CD14-positive monocyte (primary cell): ENCODE measurements at regions not wholly inside any gene's neighbourhood (a gene's known extent, or its start where the extent isn't known, plus 50 kb on each side); places are given as distances from the start of the nearest gene placed in this dataset.

Experiments used
- DNase-seq, 3 donors: peaks; one replicate each; pipeline ENCODE4 v3.0.0-alpha.2; 2011 to 2022
- H2AFZ ChIP-seq: 2 replicates; pipeline ENCODE4 v1.6.0; 2012; ENCODE audit warnings: mild to moderate bottlenecking, low read depth, low read length, inconsistent platforms; ENCODE audit not compliant: insufficient read depth, poor library complexity, severe bottlenecking
- H3K27ac ChIP-seq, 2 donors: 1 replicate in 1 of 2; 2 replicates in 1 of 2; pipeline ENCODE4 v1.5.1; 2012 to 2013; ENCODE audit warnings: low read length in 2 of 2, control low read depth in 1 of 2, inconsistent platforms in 1 of 2, low read depth in 1 of 2, mild to moderate bottlenecking in 1 of 2
- H3K27me3 ChIP-seq, 2 donors: one replicate each; pipeline versions ENCODE4 v1.6.0 to v1.6.1; 2011 to 2013; ENCODE audit warnings: low read length in 2 of 2; ENCODE audit not compliant: control insufficient read depth in 2 of 2, insufficient read depth in 2 of 2
- H3K36me3 ChIP-seq, 2 donors: replicated peaks in 1 of 2; 1 replicate in 1 of 2; 2 replicates in 1 of 2; pipeline versions ENCODE4 v1.5.1 to v1.6.1; 2012 to 2013; ENCODE audit warnings: low read length in 2 of 2, control low read depth in 1 of 2, inconsistent platforms in 1 of 2, mild to moderate bottlenecking in 1 of 2; ENCODE audit not compliant: insufficient read depth in 2 of 2, control insufficient read depth in 1 of 2
- H3K4me1 ChIP-seq, 2 donors: 1 replicate in 1 of 2; 2 replicates in 1 of 2; pipeline versions ENCODE4 v1.5.1 to v1.6.1; 2012 to 2013; ENCODE audit warnings: low read length in 2 of 2, control low read depth in 1 of 2, inconsistent platforms in 1 of 2, mild to moderate bottlenecking in 1 of 2, moderate library complexity in 1 of 2; ENCODE audit not compliant: insufficient read depth in 2 of 2, control insufficient read depth in 1 of 2
- H3K4me2 ChIP-seq: replicated peaks from 2 replicates; pipeline ENCODE3; 2012; ENCODE audit warnings: low read length, moderate library complexity, mild to moderate bottlenecking; ENCODE audit not compliant: poor library complexity, severe bottlenecking; ENCODE audit errors: extremely low read depth
- H3K4me3 ChIP-seq, 3 experiments: fragments of 200-600 bp in 1 of 3; sonication (generic) in 1 of 3; replicated peaks in 1 of 3; 1 replicate in 2 of 3; 2 replicates in 1 of 3; pipeline ENCODE4 v1.5.1; 2011 to 2013; ENCODE audit warnings: low read length in 3 of 3, mild to moderate bottlenecking in 3 of 3, control low read depth in 2 of 3, low read depth in 2 of 3, inconsistent platforms in 1 of 3, moderate library complexity in 1 of 3
- H3K79me2 ChIP-seq: 2 replicates; pipeline ENCODE4 v1.6.0; 2012; ENCODE audit warnings: mild to moderate bottlenecking, control low read depth, inconsistent platforms, low read length, moderate library complexity; ENCODE audit not compliant: insufficient read depth
- H3K9ac ChIP-seq: 2 replicates; pipeline ENCODE4 v1.6.0; 2017; ENCODE audit warnings: low read length, mild to moderate bottlenecking; ENCODE audit not compliant: insufficient read depth, poor library complexity, severe bottlenecking
- H3K9me3 ChIP-seq, 2 donors: replicated peaks in 1 of 2; 1 replicate in 1 of 2; 2 replicates in 1 of 2; pipeline versions ENCODE4 v1.5.1 to v1.6.1; 2012 to 2013; ENCODE audit warnings: low read length in 2 of 2, control low read depth in 1 of 2; ENCODE audit not compliant: control insufficient read depth in 1 of 2, insufficient read depth in 1 of 2
- H4K20me1 ChIP-seq: 2 replicates; pipeline ENCODE4 v1.6.0; 2012; ENCODE audit warnings: mild to moderate bottlenecking, low read length, control low read depth, moderate library complexity; ENCODE audit not compliant: insufficient read depth
- H3K27ac Mint-ChIP-seq, 7 donors: one replicate each; pipeline ENCODE4 v1.8.0; 2020; ENCODE audit warnings: mild to moderate bottlenecking in 7 of 7, mixed read lengths in 7 of 7, moderate library complexity in 6 of 7, inconsistent platforms in 2 of 7
- H3K27me3 Mint-ChIP-seq, 3 donors: one replicate each; pipeline ENCODE4 v1.8.0; 2021 to 2022; ENCODE audit warnings: low read depth in 3 of 3, mild to moderate bottlenecking in 3 of 3, mixed read lengths in 3 of 3, moderate library complexity in 3 of 3, inconsistent platforms in 1 of 3
- H3K36me3 Mint-ChIP-seq, 2 donors: one replicate each; pipeline ENCODE4 v1.8.0; 2020; ENCODE audit warnings: mixed read lengths in 2 of 2, inconsistent platforms in 1 of 2, mild to moderate bottlenecking in 1 of 2
- H3K4me1 Mint-ChIP-seq: one replicate; pipeline ENCODE4 v1.8.0; 2020; ENCODE audit warnings: mild to moderate bottlenecking, mixed read lengths
- H3K4me3 Mint-ChIP-seq, 2 donors: one replicate each; pipeline ENCODE4 v1.8.0; 2020; ENCODE audit warnings: mild to moderate bottlenecking in 2 of 2, mixed read lengths in 2 of 2, moderate library complexity in 1 of 2
- H3K9me3 Mint-ChIP-seq, 7 donors: one replicate each; pipeline ENCODE4 v1.8.0; 2020 to 2022; ENCODE audit warnings: mixed read lengths in 7 of 7, mild to moderate bottlenecking in 6 of 7, moderate library complexity in 6 of 7, inconsistent platforms in 2 of 7
- CTCF ChIP-seq: fragments of 200-600 bp; IDR thresholded peaks from one replicate; pipeline ENCODE4 v1.8.0; 2022; ENCODE audit warnings: antibody characterized with exemption, mild to moderate bottlenecking
- WGBS: methylation state at CpG from one replicate; pipeline ENCODE4 v1.1.5; 2013; ENCODE audit warnings: missing lambda C conversion rate; ENCODE audit not compliant: insufficient coverage; 5-methylcytosine and 5-hydroxymethylcytosine counted together
- intact Hi-C, 2 donors: fragments of 100-400 bp; cut with micrococcal nuclease; formaldehyde crosslinking; loops; one replicate each; pipeline versions ENCODE4 v1.15.0 to v1.15.1; 2023

GRCh38 chr10:110393866-110394265, 89.1 kb upstream of the SMNDC1 start:
- Mint-ChIP-seq H3K4me1 (peaks cover 26% of the 10 kb centered on the region), H3K4me3 (no peak overlapping the region), H3K36me3 (no peaks in the 10 kb centered on the region), H3K27ac (no peak overlapping the region), H3K27me3 (peaks cover 4 to 5% (median 4%) of the 10 kb centered on the region in 3 donors), H3K9me3 (peaks cover 0 to 2% (median 0%) of the 10 kb centered on the region in 7 donors)
- Histone ChIP-seq H3K4me1 (peaks cover 0 to 23% of the 10 kb centered on the region in 2 donors), H4K20me1 (no peaks in the 10 kb centered on the region), H3K9ac (no peak overlapping the region), H3K79me2 (no peaks in the 10 kb centered on the region), H3K27ac (no peak overlapping the region), H3K36me3 (no peaks in the 10 kb centered on the region), H3K9me3 (no peaks in the 10 kb centered on the region), H3K27me3 (no peaks in the 10 kb centered on the region), H2AFZ (no peak overlapping the region), H3K4me3 (no peak overlapping the region), H3K4me2 (no peak overlapping the region)
- no peak for DNase-seq
- intact Hi-C loops, result no loop called here
- no peak for TF ChIP-seq CTCF
- 94% methylated on average over 6 of the region's 6 CpGs for WGBS

- H3K9me3 ChIP-seq, result no peaks in the 10 kb centered on the region
- H3K4me2 ChIP-seq, result no peak overlapping the region
- H3K79me2 ChIP-seq, result no peaks in the 10 kb centered on the region
- H3K27me3 ChIP-seq, result no peaks in the 10 kb centered on the region
- no peak for DNase-seq
- Mint-ChIP-seq H3K27ac (no peak overlapping the region), H3K4me3 (no peak overlapping the region), H3K4me1 (peaks cover 26% of the 10 kb centered on the region), H3K27me3 (peaks cover 3 to 5% (median 4%) of the 10 kb centered on the region in 3 donors), H3K9me3 (peaks cover 0 to 2% (median 0%) of the 10 kb centered on the region in 7 donors), H3K36me3 (no peaks in the 10 kb centered on the region)
- no peak overlapping the region for H3K27ac ChIP-seq
- TF ChIP-seq CTCF, result no peak
- intact Hi-C loops, result no loop called here
- no peak overlapping the region for H3K4me3 ChIP-seq
- H3K36me3 ChIP-seq, result no peaks in the 10 kb centered on the region
- no peak overlapping the region for H3K9ac ChIP-seq
- no peaks in the 10 kb centered on the region for H4K20me1 ChIP-seq
- H3K4me1 ChIP-seq, result peaks cover 0 to 21% of the 10 kb centered on the region in 2 donors
- H2AFZ ChIP-seq, result no peak overlapping the region
- 94% methylated on average over 6 of the region's 8 CpGs for WGBS
Observed at GRCh38 chr10:110394296-110394695, 89.6 kb upstream of the SMNDC1 start.
